SK-N-SH (cell line): ENCODE measurements at regions not wholly inside any gene's neighbourhood (a gene's known extent, or its start where the extent isn't known, plus 50 kb on each side); places are given as distances from the start of the nearest gene placed in this dataset.

Source experiments
- CTCF ChIA-PET: fragments of 300-600, 350-600 bp; formaldehyde crosslinking; extraction: SDS; loops from one replicate; lab custom pipeline; 2021; lab: Yijun Ruan, JAX
- POLR2A ChIA-PET: fragments of 350-600 bp; sonication (Branson Sonifier 250); formaldehyde crosslinking; extraction: SDS; loops from one replicate; lab custom pipeline; 2020; ENCODE audit warnings: antibody characterized with exemption, inconsistent platforms; lab: Yijun Ruan, JAX
- DNase-seq: peaks from one replicate; pipeline ENCODE4 v3.0.0; 2012
- H2AFZ ChIP-seq: fragments of 200-600 bp; sonication (generic); 2 replicates; pipeline ENCODE4 v1.8.1; 2016; ENCODE audit warnings: antibody characterized with exemption, mild to moderate bottlenecking, low read depth
- H3F3A ChIP-seq: fragments of 200-600 bp; sonication (generic); replicated peaks from 2 replicates; pipeline ENCODE3; 2016; ENCODE audit warnings: antibody characterized with exemption, mild to moderate bottlenecking; ENCODE audit not compliant: insufficient read depth
- H3K27ac ChIP-seq, 2 experiments: fragments of 200-500 bp in 1 of 2; fragments of 200-600 bp in 1 of 2; sonication (Bioruptor generic) in 1 of 2; sonication (generic), shearing (Covaris generic) in 1 of 2; 2 replicates each; pipeline versions ENCODE4 v1.5.1 to v1.6.1; 2014 to 2016; ENCODE audit warnings: low read depth in 2 of 2, inconsistent platforms in 1 of 2, low read length in 1 of 2, mild to moderate bottlenecking in 1 of 2, mixed read lengths in 1 of 2
- H3K27me3 ChIP-seq: fragments of 200-600 bp; sonication (generic), shearing (Covaris generic); 2 replicates; pipeline ENCODE4 v1.6.1; 2016; ENCODE audit warnings: mixed run types; ENCODE audit not compliant: insufficient read depth
- H3K36me3 ChIP-seq, 2 experiments: fragments of 200-500 bp in 1 of 2; fragments of 200-600 bp in 1 of 2; sonication (Bioruptor generic) in 1 of 2; sonication (generic) in 1 of 2; replicated peaks in 1 of 2; 2 replicates each; pipeline versions ENCODE3 to v1.5.1; 2014 to 2016; ENCODE audit warnings: low read length in 1 of 2, mild to moderate bottlenecking in 1 of 2; ENCODE audit not compliant: insufficient read depth in 2 of 2, control insufficient read depth in 1 of 2
- H3K4me1 ChIP-seq, 2 experiments: fragments of 200-500 bp in 1 of 2; fragments of 200-600 bp in 1 of 2; sonication (Bioruptor generic) in 1 of 2; sonication (generic), shearing (Covaris generic) in 1 of 2; 2 replicates each; pipeline versions ENCODE4 v1.5.1 to v1.6.1; 2014 to 2016; ENCODE audit warnings: low read depth in 1 of 2, low read length in 1 of 2, mixed run types in 1 of 2; ENCODE audit not compliant: insufficient read depth in 2 of 2, control insufficient read depth in 1 of 2
- H3K4me2 ChIP-seq: fragments of 200-600 bp; sonication (generic), shearing (Covaris generic); 2 replicates; pipeline ENCODE4 v1.6.1; 2017; ENCODE audit warnings: mixed run types
- H3K4me3 ChIP-seq, 2 experiments: fragments of 200-500 bp in 1 of 2; fragments of 200-600 bp in 1 of 2; sonication (Bioruptor generic) in 1 of 2; sonication (generic), shearing (Covaris generic) in 1 of 2; 2 replicates each; pipeline versions ENCODE4 v1.5.1 to v1.8.1; 2014 to 2016; ENCODE audit warnings: low read depth in 2 of 2, inconsistent platforms in 1 of 2, low read length in 1 of 2, mild to moderate bottlenecking in 1 of 2, mixed read lengths in 1 of 2, moderate library complexity in 1 of 2
- H3K79me2 ChIP-seq: fragments of 200-600 bp; sonication (generic); 2 replicates; pipeline ENCODE4 v1.8.1; 2017; ENCODE audit warnings: mild to moderate bottlenecking; ENCODE audit not compliant: insufficient read depth
- H3K9ac ChIP-seq: fragments of 200-600 bp; sonication (generic); 2 replicates; pipeline ENCODE4 v1.6.1; 2017; ENCODE audit warnings: mixed run types
- H3K9me2 ChIP-seq: fragments of 200-600 bp; sonication (generic); 2 replicates; pipeline ENCODE4 v1.6.1; 2017; ENCODE audit warnings: mixed run types
- H3K9me3 ChIP-seq: fragments of 200-600 bp; sonication (generic); 2 replicates; pipeline ENCODE4 v1.6.1; 2017; ENCODE audit warnings: mixed run types, mild to moderate bottlenecking, moderate library complexity
- H4K20me1 ChIP-seq: fragments of 200-600 bp; sonication (generic); 2 replicates; pipeline ENCODE4 v1.6.1; 2017; ENCODE audit warnings: mild to moderate bottlenecking, mixed run types; ENCODE audit not compliant: insufficient read depth
- ELF1 ChIP-seq: IDR thresholded peaks from 2 replicates; pipeline ENCODE4 v1.4.0; 2012
- EZH2phosphoT487 ChIP-seq: fragments of 200-600 bp; sonication (generic); IDR thresholded peaks from 2 replicates; pipeline ENCODE4 v1.6.1; 2017; ENCODE audit warnings: low read depth, mixed run types, mild to moderate bottlenecking, antibody characterized with exemption, moderate library complexity, borderline replicate concordance
- FOSL2 ChIP-seq: IDR thresholded peaks from 2 replicates; pipeline ENCODE4 v1.4.0; 2012; ENCODE audit warnings: low read depth, mild to moderate bottlenecking, moderate library complexity, borderline replicate concordance
- FOXJ3 ChIP-seq: sonication (generic); formaldehyde crosslinking; IDR thresholded peaks from 2 replicates; pipeline ENCODE4 v1.5.1; 2020; ENCODE audit warnings: mild to moderate bottlenecking, missing genetic modification reagents
- FOXM1 ChIP-seq: IDR thresholded peaks from 2 replicates; pipeline ENCODE4 v1.4.0; 2012; ENCODE audit warnings: low read depth, mild to moderate bottlenecking
- GATA2 ChIP-seq: sonication (generic); formaldehyde crosslinking; IDR thresholded peaks from 2 replicates; pipeline ENCODE4 v1.5.0; 2020; ENCODE audit warnings: mild to moderate bottlenecking, missing genetic modification reagents
- JUND ChIP-seq: IDR thresholded peaks from 2 replicates; pipeline ENCODE4 v1.4.0; 2012
- NRF1 ChIP-seq: IDR thresholded peaks from 2 replicates; pipeline ENCODE4 v1.6.1; 2012; ENCODE audit warnings: low read depth, mild to moderate bottlenecking, low read length
- POLR2AphosphoS5 ChIP-seq: IDR thresholded peaks from 2 replicates; pipeline ENCODE4 v1.6.1; 2012; ENCODE audit warnings: low read depth, low read length
- RFX5 ChIP-seq: IDR thresholded peaks from 2 replicates; pipeline ENCODE4 v1.6.1; 2012; ENCODE audit warnings: mild to moderate bottlenecking, improper control_type of control experiment, low read length
- RXRA ChIP-seq: IDR thresholded peaks from 2 replicates; pipeline ENCODE4 v1.4.0; 2012; ENCODE audit warnings: low read depth, mild to moderate bottlenecking, borderline replicate concordance
- SMC3 ChIP-seq: IDR thresholded peaks from 2 replicates; pipeline ENCODE4 v1.6.1; 2012; ENCODE audit warnings: low read depth, low read length, improper control_type of control experiment
- TAF1 ChIP-seq: IDR thresholded peaks from 2 replicates; pipeline ENCODE4 v1.6.1; 2012; ENCODE audit warnings: low read depth, mild to moderate bottlenecking, low read length, moderate library complexity, borderline replicate concordance
- YY1 ChIP-seq: IDR thresholded peaks from 2 replicates; pipeline ENCODE4 v1.4.0; 2012; ENCODE audit warnings: low read depth, mild to moderate bottlenecking
- WGBS: methylation state at CpG from one replicate; pipeline ENCODE4 v1.1.6; 2017; ENCODE audit warnings: low lambda C conversion rate; 5-methylcytosine and 5-hydroxymethylcytosine counted together
- TF ChIP-seq, protein P1 (sequence below): fragments of 150-350 bp; IDR thresholded peaks from 2 replicates; pipeline ENCODE4 v1.6.1; 2016; ENCODE audit warnings: mild to moderate bottlenecking, low read depth, low read length
- TF ChIP-seq, protein P2 (sequence below): IDR thresholded peaks from 2 replicates; pipeline ENCODE4; 2012
- TF ChIP-seq, protein P3 (sequence below): fragments of 200-600 bp; sonication (generic); IDR thresholded peaks from 2 replicates; pipeline ENCODE4 v1.6.1; 2017; ENCODE audit warnings: antibody characterized with exemption, mild to moderate bottlenecking, moderate library complexity

DNA sequence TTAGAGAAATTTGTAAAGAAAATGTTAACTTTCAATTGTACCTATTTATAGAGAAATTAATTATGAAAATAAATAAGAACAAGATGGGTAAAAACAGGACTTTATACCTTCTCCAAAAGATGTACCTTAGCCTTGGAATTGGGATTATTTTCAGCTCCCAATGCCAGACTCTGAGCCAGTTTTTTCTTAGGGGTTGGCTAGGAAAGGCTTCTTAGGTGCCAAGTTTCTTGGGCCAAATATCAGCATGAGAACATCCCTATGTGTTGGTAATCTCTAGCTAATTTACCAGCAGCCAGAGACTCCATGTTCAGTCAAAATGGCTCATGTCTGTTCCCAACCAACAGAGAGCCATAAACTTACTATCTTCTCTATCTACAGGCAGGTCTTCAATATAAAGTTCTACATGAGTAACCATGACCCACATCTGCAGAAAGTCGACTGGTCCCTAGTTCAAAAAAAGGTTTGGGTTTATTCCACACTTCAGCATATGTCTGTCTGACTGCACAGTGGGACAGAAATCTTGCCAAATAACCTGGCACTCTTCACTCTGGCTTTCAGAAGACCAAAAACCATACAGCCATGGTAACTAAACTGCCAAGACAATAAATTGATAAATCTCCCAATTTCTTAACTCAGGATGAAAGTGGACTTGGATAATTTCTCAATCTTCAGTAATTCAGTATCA is 380.5 kb upstream of the RASGEF1B start (continued):
- TF ChIP-seq, protein P1, sequence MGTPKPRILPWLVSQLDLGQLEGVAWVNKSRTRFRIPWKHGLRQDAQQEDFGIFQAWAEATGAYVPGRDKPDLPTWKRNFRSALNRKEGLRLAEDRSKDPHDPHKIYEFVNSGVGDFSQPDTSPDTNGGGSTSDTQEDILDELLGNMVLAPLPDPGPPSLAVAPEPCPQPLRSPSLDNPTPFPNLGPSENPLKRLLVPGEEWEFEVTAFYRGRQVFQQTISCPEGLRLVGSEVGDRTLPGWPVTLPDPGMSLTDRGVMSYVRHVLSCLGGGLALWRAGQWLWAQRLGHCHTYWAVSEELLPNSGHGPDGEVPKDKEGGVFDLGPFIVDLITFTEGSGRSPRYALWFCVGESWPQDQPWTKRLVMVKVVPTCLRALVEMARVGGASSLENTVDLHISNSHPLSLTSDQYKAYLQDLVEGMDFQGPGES, result no peak
- TF ChIP-seq JUND, result no peak
- TF ChIP-seq RXRA, result no peak

DNA sequence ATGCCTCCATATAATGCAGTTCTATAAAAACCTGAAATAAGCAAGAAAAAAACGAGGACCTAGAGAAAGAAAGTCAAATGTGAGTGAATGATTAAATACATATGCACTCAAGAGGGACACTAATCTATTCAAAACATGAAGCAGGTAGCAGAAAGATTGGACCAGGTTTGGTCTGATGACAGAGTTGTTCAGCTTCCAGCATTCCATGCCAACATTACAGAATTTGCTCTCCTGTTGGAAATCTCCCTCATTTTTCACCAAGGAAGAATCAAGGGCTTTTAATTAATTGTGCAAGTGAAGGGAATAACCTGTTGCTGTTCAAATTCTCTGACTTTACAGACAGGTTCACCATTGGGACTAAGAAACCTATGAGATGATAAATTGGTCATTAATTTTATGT is 379.0 kb upstream of the RASGEF1B start:
- Histone ChIP-seq H3K4me2 (no peak overlapping the region), H3K9ac (no peak overlapping the region), H3F3A (no peaks in the 10 kb centered on the region), H3K27ac (no peak overlapping the region), H3K9me2 (no peaks in the 10 kb centered on the region), H3K27me3 (no peaks in the 10 kb centered on the region; the same call in 1 of the 2 replicates), H2AFZ (no peak overlapping the region), H3K36me3 (no peaks in the 10 kb centered on the region), H3K79me2 (no peaks in the 10 kb centered on the region), H3K4me1 (no peaks in the 10 kb centered on the region), H4K20me1 (no peaks in the 10 kb centered on the region), H3K9me3 (no peaks in the 10 kb centered on the region), H3K4me3 (no peak overlapping the region)
- DNase-seq, result no peak
- WGBS, result 0% methylated on average over 1 of the region's 1 CpG
- TF ChIP-seq FOXJ3 (no peak), EZH2phosphoT487 (no peak), GATA2 (no peak), YY1 (no peak), RXRA (no peak), POLR2AphosphoS5 (no peak), NRF1 (no peak), RFX5 (no peak), FOSL2 (no peak), TAF1 (no peak), ELF1 (no peak), FOXM1 (no peak), SMC3 (no peak)
- TF ChIP-seq, protein P2, sequence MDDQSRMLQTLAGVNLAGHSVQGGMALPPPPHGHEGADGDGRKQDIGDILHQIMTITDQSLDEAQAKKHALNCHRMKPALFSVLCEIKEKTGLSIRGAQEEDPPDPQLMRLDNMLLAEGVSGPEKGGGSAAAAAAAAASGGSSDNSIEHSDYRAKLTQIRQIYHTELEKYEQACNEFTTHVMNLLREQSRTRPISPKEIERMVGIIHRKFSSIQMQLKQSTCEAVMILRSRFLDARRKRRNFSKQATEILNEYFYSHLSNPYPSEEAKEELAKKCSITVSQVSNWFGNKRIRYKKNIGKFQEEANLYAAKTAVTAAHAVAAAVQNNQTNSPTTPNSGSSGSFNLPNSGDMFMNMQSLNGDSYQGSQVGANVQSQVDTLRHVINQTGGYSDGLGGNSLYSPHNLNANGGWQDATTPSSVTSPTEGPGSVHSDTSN, result no peak
- TF ChIP-seq, protein P3, sequence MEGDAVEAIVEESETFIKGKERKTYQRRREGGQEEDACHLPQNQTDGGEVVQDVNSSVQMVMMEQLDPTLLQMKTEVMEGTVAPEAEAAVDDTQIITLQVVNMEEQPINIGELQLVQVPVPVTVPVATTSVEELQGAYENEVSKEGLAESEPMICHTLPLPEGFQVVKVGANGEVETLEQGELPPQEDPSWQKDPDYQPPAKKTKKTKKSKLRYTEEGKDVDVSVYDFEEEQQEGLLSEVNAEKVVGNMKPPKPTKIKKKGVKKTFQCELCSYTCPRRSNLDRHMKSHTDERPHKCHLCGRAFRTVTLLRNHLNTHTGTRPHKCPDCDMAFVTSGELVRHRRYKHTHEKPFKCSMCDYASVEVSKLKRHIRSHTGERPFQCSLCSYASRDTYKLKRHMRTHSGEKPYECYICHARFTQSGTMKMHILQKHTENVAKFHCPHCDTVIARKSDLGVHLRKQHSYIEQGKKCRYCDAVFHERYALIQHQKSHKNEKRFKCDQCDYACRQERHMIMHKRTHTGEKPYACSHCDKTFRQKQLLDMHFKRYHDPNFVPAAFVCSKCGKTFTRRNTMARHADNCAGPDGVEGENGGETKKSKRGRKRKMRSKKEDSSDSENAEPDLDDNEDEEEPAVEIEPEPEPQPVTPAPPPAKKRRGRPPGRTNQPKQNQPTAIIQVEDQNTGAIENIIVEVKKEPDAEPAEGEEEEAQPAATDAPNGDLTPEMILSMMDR, result no peak
- ChIA-PET CTCF (interaction anchor here (0.9 to 1.1 kb wide), 2 partner anchors 49 to 383 kb away, joined by 3 to 5 read pairs; no protein-coding TSS in a partner anchor), POLR2A (no interaction called here)
